ENCODE measurements at regions not wholly inside any gene's neighbourhood (a gene's known extent, or its start where the extent isn't known, plus 50 kb on each side); places are given as distances from the start of the nearest gene placed in this dataset.
"Not testable (repeated sequence)": the region's sequence is repeated elsewhere in the genome, so short reads cannot be mapped to it uniquely, and the experiment has no call there.

DNA sequence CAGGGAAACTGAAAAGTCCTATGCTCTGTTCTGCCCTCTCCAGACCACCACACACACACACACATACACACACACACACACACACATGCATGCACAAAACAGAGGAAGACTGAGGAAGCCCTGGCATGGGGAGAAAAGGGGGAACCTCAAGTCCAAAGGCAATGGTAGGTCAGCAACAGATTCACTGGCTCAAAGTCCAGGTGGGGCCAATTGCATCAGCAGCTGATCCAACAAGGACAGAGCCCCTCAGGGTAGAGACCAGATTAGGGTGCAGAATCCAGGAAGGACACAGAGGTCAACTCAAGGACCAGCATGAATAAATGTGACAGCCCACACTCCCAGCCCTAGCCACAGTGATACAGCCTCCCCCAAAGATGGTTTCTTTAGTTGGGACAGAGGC is 425.0 kb upstream of the SOX5 start:
- no peak for DNase-seq

DNA sequence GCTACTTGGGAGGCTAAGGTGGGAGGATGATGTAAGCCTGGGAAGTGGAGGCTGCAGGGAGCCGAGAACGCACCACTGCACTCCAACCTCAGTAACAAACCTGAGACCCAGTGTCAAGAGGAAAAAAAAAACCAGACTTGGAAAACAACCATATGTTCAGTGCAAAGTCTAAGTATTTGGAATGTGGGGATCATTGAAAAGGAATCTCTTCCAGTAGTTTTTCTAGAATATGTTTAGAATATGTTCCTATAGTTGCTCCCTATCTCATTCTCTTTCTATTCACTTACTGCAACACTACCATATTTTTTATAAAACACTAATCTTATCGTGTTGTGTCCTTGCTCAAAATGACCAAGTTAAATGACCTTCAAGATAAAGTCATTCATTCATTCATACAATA is 423.5 kb upstream of the SOX5 start:
- DNase-seq, result no peak

DNA sequence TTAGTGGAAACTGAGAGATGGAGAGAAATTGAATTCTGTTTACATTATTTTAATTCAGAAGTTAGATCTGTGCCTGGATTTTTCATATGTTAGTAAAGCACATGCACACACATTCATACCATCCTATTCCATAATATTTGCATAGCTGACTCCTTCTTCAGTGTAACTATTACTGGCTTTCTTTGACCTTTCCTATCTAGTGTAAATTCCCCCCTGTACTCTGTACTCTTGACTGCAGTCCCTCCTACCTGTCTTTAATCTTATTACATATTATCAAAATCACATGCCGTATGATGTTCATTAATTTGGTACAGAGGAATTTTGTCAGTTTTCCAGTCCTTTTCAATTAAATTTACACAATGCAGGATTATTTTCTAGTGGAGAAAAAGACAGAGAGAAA is 417.0 kb upstream of the SOX5 start:
- no peak for DNase-seq

DNA sequence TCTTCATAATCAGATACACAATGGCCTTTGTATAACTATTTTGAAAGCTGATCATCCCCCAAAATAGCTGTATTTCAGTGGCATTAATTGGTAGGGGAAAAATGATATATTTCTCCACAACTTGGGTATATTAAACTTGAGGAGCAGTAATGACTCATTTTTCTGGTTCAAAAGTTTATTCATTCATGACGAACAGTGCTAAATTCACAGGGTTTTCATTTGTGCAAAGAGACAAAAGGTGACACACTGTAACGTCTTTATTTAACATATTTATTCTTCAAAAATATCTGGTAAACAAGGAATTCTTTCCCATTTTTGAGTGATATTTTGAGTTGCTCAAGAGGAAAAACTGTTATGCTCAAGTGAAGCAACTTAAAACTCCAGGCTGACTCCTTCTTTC is 415.5 kb upstream of the SOX5 start:
- DNase-seq, result no peak

DNA sequence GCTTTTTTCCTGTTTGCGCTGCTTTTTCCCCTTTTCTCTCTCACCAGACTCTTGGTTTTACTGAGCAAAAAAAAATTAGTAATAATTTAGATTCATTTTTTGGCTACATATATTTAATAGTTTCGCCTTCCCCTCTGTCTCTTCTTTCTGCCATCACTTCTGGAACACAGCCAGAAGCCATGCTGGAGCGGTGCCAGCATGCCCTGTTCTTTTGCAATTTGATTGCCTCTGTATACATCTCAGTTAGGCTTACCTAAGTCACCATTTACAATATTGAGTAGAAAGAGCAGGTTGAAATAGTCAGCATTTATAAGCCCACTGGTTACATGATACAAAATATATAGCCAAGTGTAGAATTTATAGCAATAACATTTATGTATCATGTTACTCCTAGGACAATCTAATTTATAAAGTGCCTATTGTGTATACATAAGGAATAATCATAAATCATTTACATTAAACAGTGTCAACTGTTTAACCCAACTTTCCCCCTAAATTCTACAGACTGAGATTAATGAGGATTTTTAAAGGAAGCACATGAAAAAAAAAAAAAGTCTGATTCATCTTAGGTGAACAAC is 413.8 kb upstream of the SOX5 start:
- DNase-seq, result no peak

DNA sequence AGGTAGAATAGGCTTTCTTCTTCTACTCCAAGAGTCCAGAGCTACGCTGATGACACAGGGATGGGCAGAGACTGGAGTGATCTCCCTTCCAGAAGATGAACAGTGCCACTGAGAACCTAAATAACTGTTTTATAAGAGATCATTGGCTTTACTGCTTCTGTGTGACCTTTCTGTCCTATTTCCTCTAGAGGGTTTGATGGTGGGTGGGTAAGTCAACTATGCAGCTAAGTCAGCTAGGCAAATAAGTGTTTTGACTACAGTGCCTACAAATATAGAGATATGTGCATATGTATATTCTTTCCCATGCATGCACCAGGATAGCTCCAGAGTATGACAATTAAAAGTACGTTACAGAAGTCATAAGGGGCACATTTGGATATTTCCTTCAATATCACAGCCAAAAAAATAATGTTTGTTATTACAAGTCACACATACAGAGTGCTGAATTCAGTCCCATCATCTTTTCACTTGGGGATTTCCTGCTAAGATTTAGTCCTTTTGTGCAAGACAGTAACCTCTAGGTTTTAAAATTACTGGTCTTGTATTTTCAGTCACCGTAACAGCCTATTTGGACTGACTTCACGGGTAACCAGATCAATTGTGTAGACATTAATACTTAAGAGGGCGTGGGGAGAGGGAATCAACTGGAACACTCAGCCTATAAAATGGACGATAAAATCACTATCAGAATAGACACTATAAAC is 412.6 kb upstream of the SOX5 start:
- no peak for DNase-seq

DNA sequence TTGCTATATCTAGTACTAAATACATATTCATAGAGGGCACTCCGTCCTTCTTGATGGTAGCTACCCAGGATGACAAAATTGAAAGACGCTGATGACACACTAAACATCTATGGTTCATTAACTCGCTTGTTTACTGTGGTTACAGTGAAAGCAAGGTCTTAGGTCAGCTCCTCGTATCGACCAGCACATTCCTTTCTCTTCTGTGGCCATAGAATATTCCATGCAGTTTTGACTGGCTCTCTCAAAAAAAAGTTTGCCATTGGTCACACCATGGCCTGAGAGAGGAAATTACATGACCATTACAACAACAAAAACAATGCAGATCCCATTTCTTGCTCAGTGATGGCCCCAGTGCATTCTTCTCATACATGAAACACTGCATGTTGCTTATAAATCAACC is 411.4 kb upstream of the SOX5 start:
- DNase-seq, result no peak

DNA sequence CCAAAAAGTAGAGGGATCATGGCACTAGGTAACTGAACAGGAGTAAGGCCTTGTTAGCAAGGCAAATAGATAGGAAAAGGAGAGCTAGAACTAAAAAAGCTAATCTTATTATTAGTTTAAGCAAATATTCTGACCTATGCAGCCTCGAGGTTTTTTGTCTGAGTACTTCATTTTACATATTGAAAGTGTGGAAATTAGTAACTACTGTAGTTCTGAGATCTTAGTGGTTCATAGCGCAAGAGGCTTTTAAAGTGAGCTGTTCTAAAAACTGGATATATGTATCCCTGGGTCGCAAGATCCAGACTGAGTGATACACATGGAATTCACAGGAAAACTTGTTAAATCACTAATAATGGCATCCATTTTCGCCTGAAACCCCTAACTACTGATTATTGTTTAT is 411.0 kb upstream of the SOX5 start:
- no peak for DNase-seq

DNA sequence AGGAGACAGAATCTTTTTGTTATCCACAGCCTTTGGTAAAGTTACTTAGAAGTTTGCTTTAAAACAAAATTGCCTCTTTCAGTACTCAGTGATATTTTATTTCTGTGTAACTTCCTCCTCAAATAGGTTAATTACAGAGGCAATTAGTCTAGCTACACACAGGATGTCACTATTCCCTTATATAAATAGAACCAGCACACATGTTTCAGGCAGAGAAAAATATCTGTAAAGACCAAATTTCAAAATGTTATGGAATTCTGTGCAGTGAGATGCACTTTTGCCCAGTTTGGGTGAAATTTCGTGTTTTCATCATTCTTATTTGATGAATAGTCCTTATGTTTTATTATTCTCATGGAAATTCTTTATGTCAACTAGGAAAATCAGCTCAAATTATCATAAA is 410.6 kb upstream of the SOX5 start:
- no peak for DNase-seq

DNA sequence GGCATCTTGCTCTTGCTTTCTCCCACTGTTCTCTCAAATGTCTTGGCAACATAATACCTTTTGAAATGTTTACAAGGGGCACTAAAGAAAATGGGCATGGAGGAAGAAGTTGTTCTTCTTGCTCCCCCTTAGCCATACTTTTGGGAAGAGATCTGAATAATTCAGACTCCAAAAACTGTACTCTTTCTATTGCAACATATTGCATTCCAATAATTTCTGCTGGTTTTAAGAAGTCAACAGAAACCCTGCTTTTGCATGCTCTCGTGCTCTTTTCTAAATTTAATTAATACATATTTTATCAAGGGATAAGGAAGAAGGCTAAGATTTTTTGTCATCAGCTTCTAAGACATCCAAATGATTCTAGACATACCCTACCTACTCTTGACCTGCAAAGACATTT is 409.9 kb upstream of the SOX5 start:
- DNase-seq, result no peak

DNA sequence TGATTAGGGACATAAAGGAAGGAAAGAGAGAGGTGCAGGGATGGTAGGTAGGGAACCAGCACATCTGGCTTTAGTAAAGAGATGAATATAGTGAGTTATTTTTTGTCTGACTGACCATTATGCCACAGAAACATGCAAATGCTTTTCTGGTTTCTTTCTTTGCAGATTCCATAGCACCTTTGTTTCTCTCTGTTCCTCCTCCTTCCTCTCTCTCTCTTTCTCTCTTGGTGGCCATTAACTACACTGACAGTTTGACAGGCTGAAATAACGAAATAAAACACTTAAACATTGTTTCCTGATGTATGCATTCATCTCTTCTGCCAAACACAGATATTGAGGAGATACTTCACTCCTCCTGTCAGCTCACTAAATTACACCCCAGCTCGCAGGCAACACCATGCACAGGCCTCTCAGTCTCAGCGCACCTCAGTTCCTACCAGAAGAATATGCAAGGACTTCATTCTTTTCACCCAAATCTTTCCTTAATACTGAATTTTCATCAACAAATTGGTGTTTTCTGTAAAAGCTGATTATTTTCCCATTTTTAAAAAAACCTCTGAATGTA is 406.9 kb upstream of the SOX5 start:
- no peak for DNase-seq

DNA sequence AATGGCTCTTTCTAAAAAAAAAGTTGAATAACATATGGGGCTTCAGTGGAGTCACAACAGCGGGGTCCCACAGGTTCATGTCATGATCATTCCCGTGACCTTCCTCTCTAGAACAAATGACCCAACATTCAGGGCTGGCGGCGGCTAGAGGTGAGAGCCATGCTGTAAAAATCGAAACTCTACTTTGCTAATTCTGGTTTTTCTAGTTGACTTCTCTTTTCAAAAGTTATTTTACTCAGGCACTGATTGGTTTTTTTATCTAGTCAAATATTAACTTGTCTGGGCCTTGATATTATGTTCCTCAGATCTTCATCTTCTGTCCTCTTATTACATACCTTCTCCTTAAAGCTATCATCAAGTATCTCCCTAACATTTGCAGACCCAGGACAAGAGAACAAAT is 402.9 kb upstream of the SOX5 start:
- DNase-seq, result no peak

DNA sequence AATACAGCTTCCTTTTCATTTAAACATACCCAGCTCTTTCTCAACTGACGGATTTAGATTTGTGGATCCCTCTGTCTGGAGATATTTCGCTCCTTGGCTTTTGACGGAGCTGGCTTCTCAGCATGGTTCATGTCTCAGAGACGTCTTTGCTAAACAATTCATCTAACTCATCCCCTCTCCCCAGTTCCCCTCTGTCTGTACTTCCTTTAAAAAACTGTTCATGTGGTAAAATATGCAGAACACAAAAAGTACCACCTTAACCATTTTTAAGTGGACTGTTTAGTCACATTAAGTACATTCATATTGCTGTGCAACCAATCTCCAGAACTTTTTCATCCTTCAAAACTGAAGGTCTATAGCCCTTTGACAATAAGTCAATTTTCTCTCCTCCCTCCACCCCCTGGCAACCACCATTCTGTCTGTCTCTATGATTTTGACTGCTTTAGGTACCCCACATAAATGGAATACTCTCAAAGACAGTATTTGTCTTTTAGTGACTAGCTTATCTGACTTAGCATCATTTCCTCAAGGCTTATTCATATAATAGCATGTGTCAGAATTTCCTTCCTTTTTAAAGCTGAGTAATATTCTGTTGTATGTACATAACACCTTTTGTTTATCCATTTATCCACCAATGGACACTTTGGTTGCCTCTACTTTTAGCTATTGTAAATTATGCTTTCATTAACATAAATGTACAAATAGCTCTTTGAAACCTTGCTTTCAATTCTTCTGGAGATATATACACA is 399.8 kb upstream of the SOX5 start:
- no peak for DNase-seq

DNA sequence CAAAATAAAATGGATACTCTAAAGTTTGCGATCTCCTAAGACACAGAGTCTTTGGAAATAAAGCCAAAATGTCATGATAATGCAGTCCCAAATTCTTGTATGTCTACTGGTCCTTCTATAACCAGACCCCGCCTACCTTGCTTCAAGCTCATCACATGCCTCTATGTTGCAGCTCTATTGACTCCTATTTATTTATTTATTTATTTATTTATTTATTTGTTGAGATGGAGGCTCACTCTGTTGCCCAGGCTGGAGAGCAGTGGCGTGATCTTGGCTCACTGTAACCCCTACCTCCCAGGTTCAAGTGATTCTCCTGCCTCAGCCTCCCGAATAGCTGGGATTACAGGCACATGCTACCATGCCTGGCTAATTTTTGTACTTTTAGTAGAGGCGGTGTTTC is 398.7 kb upstream of the SOX5 start:
- not testable (repeated sequence) for DNase-seq

DNA sequence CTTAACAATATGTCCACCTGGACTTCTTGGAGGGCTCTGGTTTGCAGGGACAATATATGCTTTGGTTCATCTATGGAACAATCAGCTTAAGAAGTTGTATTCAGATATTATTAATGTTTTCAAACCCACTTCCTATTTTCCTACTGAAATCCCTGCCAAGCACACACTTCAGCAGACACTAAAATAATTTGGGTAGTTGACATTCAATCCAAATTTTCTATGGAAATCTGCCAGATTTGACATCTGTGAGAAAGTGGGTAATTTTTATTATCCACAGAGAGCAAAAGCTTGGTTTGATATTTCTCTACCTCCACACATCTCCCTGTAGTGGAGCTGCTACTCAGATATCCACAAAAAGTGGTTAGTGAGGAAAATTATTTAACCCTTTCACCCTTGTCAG is 378.8 kb upstream of the SOX5 start:
- no peak for DNase-seq

DNA sequence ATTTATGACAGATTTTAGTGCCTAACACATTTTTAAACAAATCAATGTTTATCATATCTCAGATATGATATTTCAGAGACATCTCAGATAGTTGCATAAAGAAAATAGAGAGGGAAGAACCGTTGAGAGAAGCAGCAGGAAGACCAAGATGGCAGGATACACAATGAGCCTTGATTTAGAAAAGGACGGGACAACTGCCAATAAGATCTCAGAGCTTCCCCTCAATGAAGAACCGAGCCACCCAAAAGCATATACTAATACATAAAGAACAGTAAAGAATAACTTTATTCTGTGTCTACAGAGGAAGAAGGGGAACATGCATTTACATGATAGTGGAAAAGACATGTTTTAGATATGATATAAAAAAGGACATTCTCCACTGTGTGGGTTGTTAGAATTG is 375.9 kb upstream of the SOX5 start:
- no peak for DNase-seq

DNA sequence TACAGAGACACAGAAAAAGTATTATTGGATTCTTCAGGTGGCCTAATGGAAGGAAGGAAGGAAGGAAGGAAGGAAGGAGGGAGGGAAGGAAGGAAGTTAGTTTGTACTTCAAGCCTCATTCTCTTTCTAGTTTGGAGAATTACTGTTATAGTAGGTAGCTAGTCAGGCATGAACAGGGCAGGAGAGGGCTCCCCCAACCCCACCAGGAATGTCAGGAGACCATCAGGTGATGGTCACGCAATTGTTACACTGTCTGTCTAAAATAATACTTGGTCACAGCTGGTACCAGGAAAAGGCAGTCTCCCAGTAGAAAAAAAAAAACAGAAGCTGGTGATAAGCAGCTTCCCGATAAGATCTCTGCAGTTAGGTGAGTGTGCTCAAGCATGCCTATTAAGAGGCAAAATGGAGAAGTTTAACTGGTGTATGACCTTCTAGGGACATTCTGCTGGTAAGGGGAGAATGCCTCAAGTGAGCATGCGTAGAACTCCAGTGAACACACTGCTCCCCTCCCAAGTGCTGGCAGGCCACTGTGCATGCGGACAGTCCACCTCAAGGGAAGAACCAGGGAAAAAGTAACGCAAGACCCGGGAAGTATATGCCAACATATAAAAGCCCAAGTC is 358.4 kb upstream of the SOX5 start:
- no peak for DNase-seq

DNA sequence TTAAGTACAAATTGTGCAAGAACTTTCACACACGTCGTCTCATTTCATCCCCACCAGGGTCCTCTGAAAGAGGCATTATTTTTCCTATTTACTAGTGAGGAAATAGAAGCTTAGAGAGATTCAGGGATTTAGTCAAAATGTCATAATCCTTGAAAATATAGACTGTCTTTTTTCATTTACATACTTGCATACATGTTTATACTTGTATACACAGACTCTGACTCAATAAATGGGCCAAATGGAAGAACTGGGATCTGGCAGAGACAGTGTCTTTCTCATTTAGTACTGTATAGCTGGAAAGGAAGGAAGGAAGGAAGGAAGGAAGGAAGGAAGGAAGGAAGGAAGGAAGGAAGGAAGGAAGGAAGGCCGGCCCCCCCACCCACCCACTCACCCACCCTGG is 357.7 kb upstream of the SOX5 start:
- DNase-seq, result no peak

DNA sequence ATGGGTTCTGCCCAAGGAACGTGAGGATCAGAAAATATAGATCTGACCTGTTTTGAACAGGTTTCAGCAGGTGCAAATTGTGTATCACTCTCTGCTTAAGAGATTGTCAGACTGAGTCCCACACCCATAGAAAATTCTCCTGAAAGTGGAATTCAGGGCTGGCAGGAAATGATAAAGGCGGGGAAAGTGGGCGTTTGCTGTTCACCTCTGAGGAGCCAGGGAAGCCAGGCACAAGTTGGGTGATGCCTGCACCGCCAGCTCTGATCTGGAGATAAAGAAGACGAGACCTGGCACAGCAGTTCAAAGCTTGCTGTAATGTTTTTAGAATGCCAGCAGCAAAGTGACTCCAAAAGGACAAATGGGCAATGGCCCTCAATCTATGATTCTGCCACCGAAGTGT is 356.5 kb upstream of the SOX5 start:
- no peak for DNase-seq

DNA sequence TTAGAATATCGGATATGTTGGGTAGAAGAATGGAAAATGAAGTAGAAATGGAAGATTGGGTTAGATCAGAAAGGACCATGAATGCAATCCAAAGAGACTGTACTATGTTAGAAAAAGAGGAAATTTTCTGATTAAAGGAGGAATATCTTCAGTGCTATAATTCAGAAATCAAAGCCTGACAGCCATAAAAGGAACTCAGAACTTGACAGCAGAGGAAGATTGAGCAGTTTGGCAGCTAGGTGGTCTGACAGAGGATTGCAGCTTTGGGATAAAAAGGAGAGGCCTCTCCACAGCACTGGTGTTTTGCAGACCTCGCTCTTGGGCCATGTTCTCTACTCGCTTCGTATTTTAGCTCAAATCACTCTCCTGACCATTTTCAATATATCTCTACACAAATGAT is 354.8 kb upstream of the SOX5 start:
- no peak for DNase-seq

DNA sequence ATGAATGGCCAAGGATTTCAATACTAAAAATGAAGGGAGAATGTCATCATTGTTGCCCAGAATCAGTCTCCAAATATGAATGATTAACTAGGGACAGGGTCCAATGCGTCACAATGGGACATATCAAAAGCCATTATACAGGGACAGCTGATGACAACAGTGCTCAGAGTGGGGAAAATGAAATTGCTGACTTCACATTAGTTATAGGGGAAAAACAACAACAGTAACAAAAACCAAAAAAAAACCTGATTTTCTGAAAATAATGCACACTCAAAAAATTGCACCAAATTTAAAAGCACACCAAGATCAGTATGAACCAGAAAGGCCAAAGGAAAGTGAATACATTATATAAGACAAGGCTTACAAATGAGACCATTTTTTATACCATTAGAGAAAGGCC is 353.2 kb upstream of the SOX5 start:
- DNase-seq, result no peak

DNA sequence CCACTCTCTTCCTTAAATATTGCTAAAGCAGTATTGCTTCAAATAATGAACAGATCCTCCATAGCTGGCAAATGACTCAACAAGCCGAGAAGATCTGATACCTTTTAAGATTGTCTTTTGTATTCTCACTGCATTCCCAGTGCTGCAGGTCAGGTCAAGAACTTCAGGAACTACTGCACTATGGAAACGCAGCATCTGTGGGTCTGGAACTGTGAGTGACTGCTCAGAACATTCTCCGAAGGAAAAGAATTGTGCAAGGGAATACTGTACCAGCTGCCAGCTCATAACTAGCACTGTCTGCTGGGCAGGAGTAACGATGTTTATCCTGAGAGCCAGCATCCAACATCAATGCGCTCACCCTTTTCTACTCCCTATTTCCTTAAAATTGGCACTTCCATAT is 348.0 kb upstream of the SOX5 start:
- DNase-seq, result peak in 1 of 56 donors; percentile 25
